Occipital lobe (tissue), 1 donor: ENCODE measurements at regions not wholly inside any gene's neighbourhood (a gene's known extent, or its start where the extent isn't known, plus 50 kb on each side); places are given as distances from the start of the nearest gene placed in this dataset.

ENCODE experiments used
- DNase-seq: peaks from one replicate; lab custom pipeline; 2025; lab: John Stamatoyannopoulos, UW

GRCh38 chr20:60064554-60065196, 106.5 kb downstream of the CDH26 start:
- no peak for DNase-seq

DNA sequence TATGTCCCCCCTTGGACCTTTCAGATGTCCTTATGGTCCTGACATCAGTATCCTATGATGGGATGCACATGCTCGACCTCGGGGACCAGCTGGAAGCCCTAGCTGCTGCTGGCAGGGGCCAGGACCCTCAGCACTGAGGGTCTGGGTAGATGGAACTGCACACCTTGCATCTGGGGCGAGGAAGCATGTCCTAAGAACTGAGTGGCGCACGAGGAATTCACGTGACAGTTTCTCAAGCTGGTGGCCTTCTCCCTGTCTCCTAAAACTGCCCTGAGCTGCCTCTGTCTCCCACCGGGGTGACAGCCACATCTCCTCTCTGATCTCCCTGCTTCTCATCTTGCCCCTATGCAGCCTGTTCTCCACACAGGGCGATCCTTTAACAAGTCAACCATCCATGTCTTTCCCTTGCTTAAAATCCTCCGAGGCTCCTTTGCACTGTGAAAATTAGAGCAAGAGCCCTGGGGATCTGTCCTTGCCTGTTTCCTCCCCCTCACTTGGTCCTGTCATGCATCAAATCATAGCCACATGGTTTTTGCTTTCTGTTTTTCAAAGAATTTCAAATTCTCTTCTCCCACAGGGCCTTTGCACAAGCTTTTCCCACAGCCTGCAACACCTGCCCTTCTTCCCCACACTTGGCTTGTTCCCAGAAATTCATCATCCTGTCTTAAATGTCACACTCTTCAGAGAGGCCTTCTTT, 107.7 kb downstream of the CDH26 start:
- no peak for DNase-seq

DNA sequence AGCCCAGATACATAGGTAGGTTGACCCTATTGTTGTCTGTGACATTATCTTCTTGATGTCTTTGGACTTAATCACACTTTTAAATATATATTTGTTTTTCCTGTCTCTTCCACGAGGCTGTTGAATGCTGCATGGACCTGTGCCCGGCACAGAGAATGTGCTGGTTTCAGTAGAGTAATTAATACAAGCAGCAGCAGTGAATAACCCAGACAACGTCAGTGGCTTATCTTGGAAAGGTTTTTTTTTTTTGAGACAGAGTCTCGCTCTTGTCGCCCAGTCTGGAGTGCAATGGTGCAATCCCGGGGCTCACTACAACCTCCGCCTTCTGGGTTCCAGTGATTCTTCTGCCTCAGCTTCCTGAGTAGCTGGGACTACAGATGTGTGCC, 108.2 kb downstream of the CDH26 start:
- no peak for DNase-seq

- no peak for DNase-seq
Observed at GRCh38 chr20:60068509-60068908, 110.3 kb downstream of the CDH26 start.

DNA sequence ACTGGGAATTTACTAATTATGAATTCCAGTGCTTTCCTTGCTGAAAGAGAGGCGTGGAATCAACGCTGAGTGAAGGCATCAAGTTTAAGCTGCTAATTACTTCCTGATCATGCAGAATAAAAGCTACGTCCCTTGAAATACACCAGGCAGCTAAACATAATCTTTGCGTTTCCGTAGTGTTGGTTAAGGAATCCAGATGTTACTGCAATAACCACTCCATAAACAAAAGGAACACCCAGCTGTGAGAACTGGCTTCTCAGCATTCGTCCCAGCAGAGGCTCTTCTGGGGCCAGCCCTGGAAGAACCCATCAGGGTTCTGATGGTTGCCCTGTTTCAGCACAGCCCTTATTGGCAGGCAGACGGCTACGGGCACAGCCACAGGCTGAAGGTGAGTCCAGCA, 111.4 kb downstream of the CDH26 start:
- DNase-seq = no peak

DNA sequence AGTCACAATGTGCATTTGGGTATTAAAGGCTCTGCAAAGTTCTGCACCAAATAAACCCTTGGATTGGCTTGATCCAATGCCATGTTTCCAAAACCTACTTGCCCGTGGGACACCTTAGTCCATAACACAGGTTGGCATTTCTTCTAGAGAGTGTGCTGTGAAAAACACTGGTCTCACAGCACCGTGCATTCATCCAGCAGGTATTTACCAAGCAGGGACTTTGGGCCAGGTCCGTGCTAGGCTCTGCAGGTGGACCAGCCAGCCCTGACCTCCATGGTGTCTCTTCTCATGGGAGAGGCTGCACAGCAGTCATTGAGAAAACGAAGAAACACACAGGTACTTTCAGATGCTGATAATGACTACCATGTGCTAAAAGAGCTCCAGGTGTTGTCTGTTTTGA, 112.6 kb downstream of the CDH26 start:
- no peak for DNase-seq

- DNase-seq = no peak
Observed at GRCh38 chr20:60071965-60072364, 113.7 kb downstream of the CDH26 start.

GRCh38 chr20:60073086-60073485, 114.9 kb downstream of the CDH26 start:
- no peak for DNase-seq

DNA sequence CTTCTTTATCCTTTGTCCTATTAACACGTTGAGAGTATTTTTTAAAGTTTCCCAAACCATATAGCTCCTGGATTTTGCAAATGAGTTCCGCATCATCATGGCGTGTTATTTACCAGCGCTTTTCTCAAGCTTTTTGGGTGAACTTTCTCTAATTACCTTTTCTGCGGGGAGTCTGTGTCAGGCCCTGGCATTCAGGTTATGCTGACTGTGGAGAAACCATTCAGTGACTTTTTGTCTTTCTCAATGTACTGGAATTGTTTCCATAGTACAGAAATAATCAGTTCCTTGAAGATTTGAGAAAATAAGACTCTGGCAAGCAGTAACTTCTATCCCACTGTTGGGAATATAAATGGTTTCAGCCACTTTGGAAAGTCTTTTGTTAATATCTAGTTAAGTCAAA, 115.3 kb downstream of the CDH26 start:
- DNase-seq = no peak

DNA sequence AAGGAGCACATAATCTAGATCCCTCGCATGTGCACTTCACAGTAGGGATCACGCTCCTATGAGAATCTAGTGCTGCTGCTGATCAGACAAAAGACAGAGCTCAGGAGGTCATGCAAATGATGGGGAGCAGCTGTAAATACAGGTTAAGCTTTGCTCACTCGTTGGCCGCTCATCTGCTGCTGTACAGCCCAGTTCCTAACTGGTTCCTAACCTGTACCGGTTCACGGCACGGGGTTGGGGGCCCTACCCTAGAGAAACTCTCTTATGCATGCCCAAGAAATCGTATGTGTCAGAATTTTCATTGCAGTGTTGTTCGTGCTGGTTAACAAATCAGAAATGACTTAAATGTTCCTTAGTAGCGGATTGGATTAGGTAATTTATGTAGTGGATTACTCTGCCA, 116.1 kb downstream of the CDH26 start:
- no peak for DNase-seq

- no peak for DNase-seq
Observed at GRCh38 chr20:60078351-60079250, 120.4 kb downstream of the CDH26 start.

GRCh38 chr20:60080401-60080800, 122.2 kb downstream of the CDH26 start:
- no peak for DNase-seq

GRCh38 chr20:60085551-60086132, 127.4 kb downstream of the CDH26 start:
- no peak for DNase-seq

GRCh38 chr20:60086821-60087562, 128.8 kb downstream of the CDH26 start:
- DNase-seq = no peak

- no peak for DNase-seq
Observed at GRCh38 chr20:60087563-60088105, 129.4 kb downstream of the CDH26 start.

- DNase-seq = no peak
Observed at GRCh38 chr20:60088236-60088635, 130.0 kb downstream of the CDH26 start.

- DNase-seq = no peak
Observed at GRCh38 chr20:60090631-60091030, 132.4 kb downstream of the CDH26 start.

- no peak for DNase-seq
Observed at GRCh38 chr20:60091305-60091704, 133.1 kb downstream of the CDH26 start.

- DNase-seq = no peak
Observed at GRCh38 chr20:60091861-60092260, 133.6 kb downstream of the CDH26 start.

- DNase-seq = no peak
Observed at GRCh38 chr20:60092729-60093128, 134.5 kb downstream of the CDH26 start.

DNA sequence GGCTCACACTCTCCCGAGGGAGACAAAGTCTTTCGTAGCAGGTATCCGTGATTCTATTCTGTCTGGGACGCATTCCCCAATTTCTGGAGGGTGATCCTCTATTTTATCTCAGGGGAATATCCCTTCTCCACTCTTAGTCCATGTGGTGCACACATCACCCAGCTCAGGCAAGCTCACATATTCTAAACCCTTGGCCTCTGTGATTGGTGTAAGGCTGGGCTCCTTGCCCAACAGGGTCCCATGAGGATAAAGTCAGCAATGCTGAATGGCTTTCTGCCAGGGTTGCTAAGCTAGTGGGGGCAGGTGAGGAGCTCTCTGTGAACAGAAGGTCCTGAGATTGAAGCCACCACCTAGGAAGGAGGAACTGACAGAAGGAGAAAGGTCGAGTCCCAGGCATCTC, 137.2 kb downstream of the CDH26 start:
- no peak for DNase-seq
